ENCODE measurements at regions not wholly inside any gene's neighbourhood (a gene's known extent, or its start where the extent isn't known, plus 50 kb on each side); places are given as distances from the start of the nearest gene placed in this dataset.

DNA sequence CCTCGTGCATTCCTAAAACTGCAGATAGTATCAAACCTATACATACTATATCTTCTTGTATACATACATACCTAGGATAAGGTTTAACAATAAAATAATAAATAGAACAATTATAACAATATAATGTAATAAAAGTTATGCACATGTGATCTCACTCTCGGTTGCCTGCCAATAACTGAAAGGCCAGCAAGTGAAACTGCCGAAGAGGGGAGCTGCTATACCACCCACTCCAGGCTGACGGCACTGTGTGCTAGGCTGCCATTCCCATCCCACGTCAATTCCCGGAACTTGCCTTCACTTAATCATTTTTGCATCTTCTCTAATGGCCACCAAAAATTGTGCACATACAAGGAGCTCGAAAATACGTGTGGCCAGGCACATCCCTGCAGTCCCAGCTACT, 451.1 kb upstream of the FAT1 start:
- Histone ChIP-seq H3K4me1 (ENCODE audit: insufficient read depth, low read length) (no peaks in the 10 kb centered on the region), H3K27ac (ENCODE audit: low read depth in 1 of 2, low read length in 2 of 2) (no peak overlapping the region), H3K27me3 (ENCODE audit: control insufficient read depth in 1 of 2, insufficient read depth in 2 of 2, low read length in 2 of 2) (no peaks in the 10 kb centered on the region), H3K9me3 (ENCODE audit: control insufficient read depth in 1 of 2, insufficient read depth in 1 of 2, low read length in 2 of 2) (peaks cover 3 to 29% of the 10 kb centered on the region in 2 experiments), H3K4me3 (ENCODE audit: low read length) (no peak overlapping the region), H3K36me3 (ENCODE audit: insufficient read depth, low read length) (no peaks in the 10 kb centered on the region)
- H3K9me3 Mint-ChIP-seq: peaks cover 5% of the 10 kb centered on the region
- ChIA-PET CTCF (no interaction called here), POLR2A (no interaction called here)
- H3K27me3 Mint-ChIP-seq: no peaks in the 10 kb centered on the region
- H3K4me3 Mint-ChIP-seq: no peak overlapping the region
- no peaks in the 10 kb centered on the region for H3K4me1 Mint-ChIP-seq (ENCODE audit: low read depth)
- no peak for ATAC-seq (ENCODE audit: poor library complexity)
- DNase-seq: no peak
- H3K36me3 Mint-ChIP-seq (ENCODE audit: low read depth): no peaks in the 10 kb centered on the region
- no peak overlapping the region for H3K27ac Mint-ChIP-seq
- intact Hi-C loops (cut with DNase I, micrococcal nuclease): no loop called here
- TF ChIP-seq CTCF (IDR thresholded peaks at IDR 0.05): no peak

- Mint-ChIP-seq H3K9me3 (peaks cover 5% of the 10 kb centered on the region), H3K4me3 (no peak overlapping the region), H3K4me1 (ENCODE audit: low read depth) (no peaks in the 10 kb centered on the region), H3K27ac (no peak overlapping the region), H3K27me3 (no peaks in the 10 kb centered on the region), H3K36me3 (ENCODE audit: low read depth) (no peaks in the 10 kb centered on the region)
- no peaks in the 10 kb centered on the region for H3K27me3 ChIP-seq (ENCODE audit: control insufficient read depth in 1 of 2, insufficient read depth in 2 of 2, low read length in 2 of 2)
- no peak for ATAC-seq (ENCODE audit: poor library complexity)
- TF ChIP-seq CTCF (IDR thresholded peaks at IDR 0.05): no peak
- H3K4me3 ChIP-seq (ENCODE audit: low read length): no peak overlapping the region
- H3K27ac ChIP-seq (ENCODE audit: low read depth in 1 of 2, low read length in 2 of 2): no peak overlapping the region
- POLR2A ChIA-PET: no interaction called here
- no peaks in the 10 kb centered on the region for H3K36me3 ChIP-seq (ENCODE audit: insufficient read depth, low read length)
- CTCF ChIA-PET: no interaction called here
- intact Hi-C loops (cut with DNase I, micrococcal nuclease): no loop called here
- H3K9me3 ChIP-seq (ENCODE audit: control insufficient read depth in 1 of 2, insufficient read depth in 1 of 2, low read length in 2 of 2): peaks cover 3 to 25% of the 10 kb centered on the region in 2 experiments
- DNase-seq: no peak
- no peaks in the 10 kb centered on the region for H3K4me1 ChIP-seq (ENCODE audit: insufficient read depth, low read length)
Measured at GRCh38 chr4:187175197-187175596, 451.5 kb upstream of the FAT1 start.

DNA sequence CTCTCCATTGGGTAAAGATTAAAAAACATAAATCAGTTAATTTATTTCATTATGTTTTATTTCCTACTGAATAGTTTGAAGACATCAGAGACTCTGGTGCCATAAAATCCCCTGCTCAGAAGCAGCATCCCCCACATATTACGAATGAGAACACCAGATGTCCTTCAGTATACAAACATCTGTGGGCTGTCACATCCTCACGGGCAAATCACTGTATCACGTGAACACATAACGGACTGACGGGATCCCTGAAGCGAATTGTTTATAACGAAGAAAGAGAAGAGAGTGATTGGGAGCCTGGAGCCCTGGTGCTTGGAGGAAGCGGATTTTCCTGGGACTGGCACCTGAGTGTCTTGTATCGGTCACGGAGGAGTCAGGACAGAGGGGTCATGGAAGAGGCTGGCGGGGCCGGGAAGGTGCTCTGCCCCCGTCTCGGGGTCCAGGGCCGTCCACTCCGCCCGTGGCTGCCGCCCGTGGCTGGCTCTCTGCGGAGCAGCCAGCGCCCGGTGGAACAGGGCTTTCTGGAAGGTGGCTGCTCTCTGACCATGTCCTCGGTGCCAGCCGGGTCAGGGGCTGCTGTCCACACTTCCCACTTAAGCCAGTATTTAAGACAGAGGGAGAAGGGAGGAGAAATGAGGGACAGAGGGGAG, 452.7 kb upstream of the FAT1 start:
- H3K4me3 Mint-ChIP-seq: no peak overlapping the region
- Histone ChIP-seq H3K27ac (ENCODE audit: low read depth in 1 of 2, low read length in 2 of 2) (no peak overlapping the region), H3K9me3 (ENCODE audit: control insufficient read depth in 1 of 2, insufficient read depth in 1 of 2, low read length in 2 of 2) (peaks cover 3 to 24% of the 10 kb centered on the region in 2 experiments), H3K4me1 (ENCODE audit: insufficient read depth, low read length) (no peaks in the 10 kb centered on the region), H3K4me3 (ENCODE audit: low read length) (no peak overlapping the region), H3K27me3 (ENCODE audit: control insufficient read depth in 1 of 2, insufficient read depth in 2 of 2, low read length in 2 of 2) (no peaks in the 10 kb centered on the region), H3K36me3 (ENCODE audit: insufficient read depth, low read length) (no peaks in the 10 kb centered on the region)
- H3K36me3 Mint-ChIP-seq (ENCODE audit: low read depth): no peaks in the 10 kb centered on the region
- no peak for DNase-seq
- no peak overlapping the region for H3K27ac Mint-ChIP-seq
- no peaks in the 10 kb centered on the region for H3K27me3 Mint-ChIP-seq
- ChIA-PET POLR2A (no interaction called here), CTCF (no interaction called here)
- peaks cover 5% of the 10 kb centered on the region for H3K9me3 Mint-ChIP-seq
- TF ChIP-seq CTCF (IDR thresholded peaks at IDR 0.05): no peak
- intact Hi-C loops (cut with DNase I, micrococcal nuclease): no loop called here
- H3K4me1 Mint-ChIP-seq (ENCODE audit: low read depth): no peaks in the 10 kb centered on the region
- no peak for ATAC-seq (ENCODE audit: poor library complexity)
